H9 (cell line): ENCODE measurements at regions not wholly inside any gene's neighbourhood (a gene's known extent, or its start where the extent isn't known, plus 50 kb on each side); places are given as distances from the start of the nearest gene placed in this dataset.

Source experiments
- DNase-seq: peaks from one replicate; pipeline ENCODE4 v3.0.0-alpha.2; 2017
- H2AFZ ChIP-seq: one replicate; pipeline ENCODE4 v1.6.1; 2013; ENCODE audit warnings: mild to moderate bottlenecking, low read length, control low read depth, moderate library complexity
- H2AK5ac ChIP-seq: 2 replicates; pipeline ENCODE4 v1.6.1; 2013; ENCODE audit warnings: low read length, control low read depth, mixed read lengths; ENCODE audit not compliant: insufficient read length
- H2BK120ac ChIP-seq: one replicate; pipeline ENCODE4 v1.6.1; 2013; ENCODE audit warnings: low read depth, mild to moderate bottlenecking, low read length, control low read depth, inconsistent platforms; ENCODE audit not compliant: poor library complexity, severe bottlenecking
- H2BK12ac ChIP-seq: 2 replicates; pipeline ENCODE4 v1.6.1; 2013; ENCODE audit warnings: low read length, control low read depth, mixed read lengths, low read depth; ENCODE audit not compliant: insufficient read length
- H2BK15ac ChIP-seq: 2 replicates; pipeline ENCODE4 v1.6.1; 2013; ENCODE audit warnings: low read depth, low read length, control low read depth
- H2BK20ac ChIP-seq: one replicate; pipeline ENCODE4 v1.6.1; 2013; ENCODE audit warnings: low read depth, mild to moderate bottlenecking, low read length, control low read depth, inconsistent platforms; ENCODE audit not compliant: poor library complexity, severe bottlenecking
- H2BK5ac ChIP-seq: 2 replicates; pipeline ENCODE4 v1.6.1; 2013; ENCODE audit warnings: low read length, control low read depth, mixed read lengths; ENCODE audit not compliant: insufficient read length
- H3K14ac ChIP-seq: 2 replicates; pipeline ENCODE4 v1.6.1; 2013; ENCODE audit warnings: low read length, control low read depth; ENCODE audit not compliant: insufficient read depth
- H3K18ac ChIP-seq: 2 replicates; pipeline ENCODE4 v1.6.1; 2013; ENCODE audit warnings: low read depth, mild to moderate bottlenecking, mixed read lengths, low read length, control low read depth; ENCODE audit not compliant: insufficient read length
- H3K23ac ChIP-seq: 2 replicates; pipeline ENCODE4 v1.6.1; 2013; ENCODE audit warnings: low read length, control low read depth, mixed read lengths, low read depth; ENCODE audit not compliant: insufficient read length
- H3K23me2 ChIP-seq: 2 replicates; pipeline ENCODE4 v1.6.1; 2013; ENCODE audit warnings: low read depth, mild to moderate bottlenecking, mixed read lengths, low read length, control low read depth; ENCODE audit not compliant: insufficient read length, poor library complexity, severe bottlenecking
- H3K27ac ChIP-seq: 2 replicates; pipeline ENCODE4 v1.5.1; 2013; ENCODE audit warnings: low read length, control low read depth, mixed read lengths, low read depth; ENCODE audit not compliant: insufficient read length
- H3K27me3 ChIP-seq: 2 replicates; pipeline ENCODE4 v1.6.1; 2013; ENCODE audit warnings: low read length, control low read depth, inconsistent platforms; ENCODE audit not compliant: insufficient read depth
- H3K4ac ChIP-seq: 2 replicates; pipeline ENCODE4 v1.6.1; 2013; ENCODE audit warnings: low read depth, mild to moderate bottlenecking, control low read depth, inconsistent platforms, low read length, moderate library complexity
- H3K4me1 ChIP-seq: 2 replicates; pipeline ENCODE4 v1.6.1; 2013; ENCODE audit warnings: low read length, control low read depth, inconsistent platforms; ENCODE audit not compliant: insufficient read depth
- H3K4me2 ChIP-seq: 2 replicates; pipeline ENCODE4 v1.6.1; 2013; ENCODE audit warnings: low read length, control low read depth, mixed read lengths; ENCODE audit not compliant: insufficient read length, insufficient read depth
- H3K56ac ChIP-seq: 2 replicates; pipeline ENCODE4 v1.6.1; 2013; ENCODE audit warnings: low read depth, mild to moderate bottlenecking, mixed read lengths, low read length, control low read depth; ENCODE audit not compliant: insufficient read length
- H3K79me1 ChIP-seq: 2 replicates; pipeline ENCODE4 v1.6.1; 2013; ENCODE audit warnings: low read depth, mild to moderate bottlenecking, moderate library complexity, low read length, control low read depth, inconsistent platforms; ENCODE audit not compliant: insufficient read depth, poor library complexity, severe bottlenecking
- H3K79me2 ChIP-seq: 2 replicates; pipeline ENCODE4 v1.6.1; 2013; ENCODE audit warnings: low read length, control low read depth, inconsistent platforms; ENCODE audit not compliant: insufficient read depth
- H3K9ac ChIP-seq: 2 replicates; pipeline ENCODE4 v1.6.1; 2013; ENCODE audit warnings: low read length, control low read depth, mixed read lengths; ENCODE audit not compliant: insufficient read length; ENCODE audit errors: extremely low read depth
- H3K9me3 ChIP-seq: one replicate; pipeline ENCODE4 v1.6.1; 2013; ENCODE audit warnings: low read depth, low read length, inconsistent platforms; ENCODE audit not compliant: control insufficient read depth
- H3T11ph ChIP-seq: one replicate; pipeline ENCODE4 v1.6.1; 2013; ENCODE audit warnings: mild to moderate bottlenecking, low read length, control low read depth, inconsistent platforms
- H4K20me1 ChIP-seq: one replicate; pipeline ENCODE4 v1.6.1; 2013; ENCODE audit not compliant: control insufficient read depth, insufficient read length, insufficient read depth
- H4K5ac ChIP-seq: 2 replicates; pipeline ENCODE4 v1.6.1; 2013; ENCODE audit warnings: low read depth, mild to moderate bottlenecking, mixed read lengths, low read length, control low read depth; ENCODE audit not compliant: insufficient read length
- H4K8ac ChIP-seq: replicated peaks from 2 replicates; pipeline ENCODE4 v1.6.1; 2013; ENCODE audit warnings: low read length, control low read depth, mixed read lengths, low read depth; ENCODE audit not compliant: insufficient read length
- H4K91ac ChIP-seq: 2 replicates; pipeline ENCODE4 v1.6.1; 2013; ENCODE audit warnings: low read depth, mild to moderate bottlenecking, moderate library complexity, mixed read lengths, low read length, control low read depth; ENCODE audit not compliant: insufficient read length
- H3K27ac Mint-ChIP-seq, 3 experiments: 2 replicates in 2 of 3; 3 replicates in 1 of 3; pipeline ENCODE4 v1.8.0; 2020 to 2021; ENCODE audit warnings: mixed read lengths in 3 of 3, mild to moderate bottlenecking in 1 of 3, moderate library complexity in 1 of 3
- H3K27me3 Mint-ChIP-seq: 2 replicates; pipeline ENCODE4 v1.8.0; 2021; ENCODE audit warnings: low read depth, mild to moderate bottlenecking, moderate library complexity, mixed read lengths
- H3K36me3 Mint-ChIP-seq, 3 experiments: 2 replicates in 2 of 3; 3 replicates in 1 of 3; pipeline ENCODE4 v1.8.0; 2020 to 2021; ENCODE audit warnings: low read depth in 3 of 3, mixed read lengths in 3 of 3; ENCODE audit not compliant: insufficient read depth in 1 of 3
- H3K4me1 Mint-ChIP-seq, 2 experiments: 2 replicates each; pipeline ENCODE4 v1.8.0; 2020; ENCODE audit warnings: mixed read lengths in 2 of 2
- H3K4me3 Mint-ChIP-seq, 2 experiments: 2 replicates in 1 of 2; 3 replicates in 1 of 2; pipeline ENCODE4 v1.8.0; 2020 to 2021; ENCODE audit warnings: mild to moderate bottlenecking in 2 of 2, mixed read lengths in 2 of 2, moderate library complexity in 1 of 2
- H3K9me3 Mint-ChIP-seq, 2 experiments: 2 replicates in 1 of 2; 3 replicates in 1 of 2; pipeline ENCODE4 v1.8.0; 2020; ENCODE audit warnings: mild to moderate bottlenecking in 2 of 2, mixed read lengths in 2 of 2, moderate library complexity in 1 of 2
- CTCF ChIP-seq: fragments of 200-600 bp; sonication (generic); conservative IDR thresholded peaks from 3 replicates; pipeline ENCODE4 v1.8.0; 2021; ENCODE audit warnings: antibody characterized with exemption, mild to moderate bottlenecking
- WGBS: extraction: QIAGEN DNeasy Blood & Tissue Kit; methylation state at CpG from one replicate; pipeline ENCODE4 v1.1.7; 2013; ENCODE audit warnings: missing lambda C conversion rate, low lambda C conversion rate, mixed read lengths; ENCODE audit not compliant: insufficient read length; ENCODE audit errors: extremely low coverage; 5-methylcytosine and 5-hydroxymethylcytosine counted together

DNA sequence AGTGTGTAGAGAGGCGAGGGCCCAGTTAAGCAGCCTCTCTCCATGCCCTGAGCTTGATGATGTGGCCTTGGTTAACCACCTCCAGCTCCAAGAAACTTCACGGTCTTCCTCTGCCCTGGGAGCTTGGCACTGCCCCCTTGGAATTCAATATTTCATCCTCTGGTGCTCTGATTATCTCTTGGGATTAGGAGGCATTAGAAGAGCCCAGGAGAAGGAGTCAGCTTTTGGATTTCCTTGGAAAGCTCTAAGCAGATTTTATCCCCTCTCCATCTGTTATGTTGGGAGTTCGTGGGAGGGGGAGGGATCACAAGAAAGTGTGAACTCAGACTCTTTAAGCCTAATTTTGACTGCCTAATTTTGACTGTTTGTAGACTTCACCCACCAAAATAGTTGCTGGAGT, 132.7 kb upstream of the AGBL1 start:
- H4K8ac ChIP-seq, result no peak overlapping the region
- no peak overlapping the region for H2BK15ac ChIP-seq
- H3K9ac ChIP-seq, result no peak overlapping the region
- H2BK20ac ChIP-seq, result no peak overlapping the region
- no peak overlapping the region for H2AFZ ChIP-seq
- no peaks in the 10 kb centered on the region for H4K20me1 ChIP-seq
- no peak overlapping the region for H3T11ph ChIP-seq
- no peaks in the 10 kb centered on the region; the same call in 1 of the 2 replicates for H3K27me3 ChIP-seq
- no peaks in the 10 kb centered on the region for H3K9me3 ChIP-seq
- H3K27me3 Mint-ChIP-seq, result no peaks in the 10 kb centered on the region
- no peak for DNase-seq
- H2BK120ac ChIP-seq, result no peak overlapping the region
- H3K4ac ChIP-seq, result no peak overlapping the region
- no peak overlapping the region for H3K14ac ChIP-seq
- no peak overlapping the region for H3K23ac ChIP-seq
- no peaks in the 10 kb centered on the region for H3K9me3 Mint-ChIP-seq
- TF ChIP-seq CTCF, result no peak
- no peaks in the 10 kb centered on the region for H3K23me2 ChIP-seq
- no peak overlapping the region for H3K4me2 ChIP-seq
- H3K4me1 ChIP-seq, result no peaks in the 10 kb centered on the region
- H3K18ac ChIP-seq, result no peak overlapping the region
- H3K27ac Mint-ChIP-seq, result no peak overlapping the region
- no CpG with 5 or more reads among the region's 3 CpGs for WGBS
- no peak overlapping the region for H2AK5ac ChIP-seq
- H3K79me2 ChIP-seq, result no peaks in the 10 kb centered on the region
- H3K56ac ChIP-seq, result no peak overlapping the region
- no peak overlapping the region for H3K27ac ChIP-seq
- H3K79me1 ChIP-seq, result no peaks in the 10 kb centered on the region
- H2BK5ac ChIP-seq, result no peak overlapping the region
- no peaks in the 10 kb centered on the region for H3K4me1 Mint-ChIP-seq
- H2BK12ac ChIP-seq, result no peak overlapping the region
- H4K5ac ChIP-seq, result no peak overlapping the region
- no peak overlapping the region for H4K91ac ChIP-seq
- no peak overlapping the region for H3K4me3 Mint-ChIP-seq
- no peaks in the 10 kb centered on the region; a peak in 1 of 7 replicates for H3K36me3 Mint-ChIP-seq
